ENCODE measurements at regions not wholly inside any gene's neighbourhood (a gene's known extent, or its start where the extent isn't known, plus 50 kb on each side); places are given as distances from the start of the nearest gene placed in this dataset.

DNA sequence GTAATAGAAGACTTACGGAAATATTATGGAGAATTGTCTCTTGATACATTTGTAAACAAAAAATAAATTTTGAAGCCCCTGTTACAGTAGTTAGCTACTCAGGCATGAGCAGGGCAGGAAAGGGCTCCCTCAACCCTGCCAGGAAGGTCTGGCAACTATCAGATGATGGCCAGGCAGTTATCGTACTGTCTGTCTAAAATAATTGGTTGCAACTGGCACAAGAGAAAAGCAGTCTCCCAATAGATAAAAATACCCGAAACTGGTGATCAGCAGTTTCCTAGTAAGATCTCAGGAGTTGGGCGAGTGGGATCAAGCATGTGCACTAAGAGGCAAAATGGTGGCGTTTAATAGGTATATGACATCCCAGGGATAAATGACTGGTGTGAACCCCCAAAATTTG, 1336.3 kb downstream of the C4orf33 start:
- TF ChIP-seq GATA2 (IDR thresholded peaks at IDR 0.05; ENCODE audit: low read depth, low read length) = peak; percentile 83
- peak; percentile 52 for TF ChIP-seq GATA3 (IDR thresholded peaks at IDR 0.05; ENCODE audit: low read depth, low read length)
